Right lobe of liver (tissue), 4 donors: ENCODE measurements at regions not wholly inside any gene's neighbourhood (a gene's known extent, or its start where the extent isn't known, plus 50 kb on each side); places are given as distances from the start of the nearest gene placed in this dataset.

Source experiments
- CTCF ChIP-seq, 4 donors: fragments of 200-600 bp in 3 of 4; fragments of 450-650 bp in 1 of 4; IDR thresholded peaks; one replicate each; pipeline versions ENCODE4 v1.5.1 to v1.8.0; 2016 to 2022; ENCODE audit warnings: antibody characterized with exemption in 4 of 4, mild to moderate bottlenecking in 2 of 4
- POLR2A ChIP-seq: fragments of 450-650 bp; IDR thresholded peaks from one replicate; pipeline ENCODE4 v1.6.1; 2017; ENCODE audit warnings: antibody characterized with exemption, mild to moderate bottlenecking
- donor health status: DM: no; HTN: no; CAD: no.
- donor health status: DM: no; HTN: no; CAD: no.
- donor health status: DM: no; HTN: yes; CAD: no.

DNA sequence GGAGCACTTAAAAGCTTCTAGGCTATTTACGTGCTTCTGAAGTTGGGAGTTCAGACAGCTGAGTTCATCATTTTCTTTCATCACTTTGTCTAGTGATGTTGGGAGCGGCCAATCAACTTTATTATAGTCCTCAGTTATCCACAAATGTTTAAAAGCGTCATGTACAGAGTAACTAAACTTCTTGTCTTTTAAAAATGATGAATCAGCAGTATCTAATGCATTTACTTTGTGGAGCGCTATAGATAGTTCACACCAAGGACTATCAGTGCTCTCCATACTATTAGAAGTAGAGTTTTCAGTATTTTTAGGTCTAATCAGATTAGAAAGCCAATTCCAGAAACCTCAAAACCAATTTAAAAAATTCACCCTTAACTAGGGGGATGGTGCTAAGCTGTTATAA is 778.7 kb upstream of the PRMT6 start:
- TF ChIP-seq POLR2A, result no peak
- TF ChIP-seq CTCF (IDR thresholded peaks at IDR 0.05), result no peak
